WTC11 (cell line): ENCODE measurements at regions not wholly inside any gene's neighbourhood (a gene's known extent, or its start where the extent isn't known, plus 50 kb on each side); places are given as distances from the start of the nearest gene placed in this dataset.

ENCODE experiments used
- ATAC-seq: fragments of 200-7000 bp; cut with Tn5 transposase; 2 replicates; pipeline ENCODE4 v1.10.0; 2021; ENCODE audit warnings: mild to moderate bottlenecking, moderate library complexity
- CTCF ChIA-PET: fragments of 300-600 bp; sonication (Branson Sonifier 250); formaldehyde crosslinking; loops from one replicate; lab custom pipeline; 2021; ENCODE audit warnings: antibody characterized with exemption; lab: Charles Lee
- POLR2A ChIA-PET: fragments of 350-600 bp; sonication (Branson Sonifier 250); formaldehyde crosslinking; loops from one replicate; lab custom pipeline; 2021; ENCODE audit warnings: antibody characterized with exemption; lab: Charles Lee
- DNase-seq: peaks from one replicate; pipeline ENCODE4 v3.0.0; 2021; ENCODE audit warnings: low spot score
- H3K27ac Mint-ChIP-seq: 2 replicates; pipeline ENCODE4 v1.8.0; 2021; ENCODE audit warnings: mixed read lengths
- H3K27me3 Mint-ChIP-seq: 2 replicates; pipeline ENCODE4 v1.8.0; 2021; ENCODE audit warnings: low read depth, mild to moderate bottlenecking, moderate library complexity, mixed read lengths
- H3K36me3 Mint-ChIP-seq: 2 replicates; pipeline ENCODE4 v1.8.0; 2021; ENCODE audit warnings: mixed read lengths
- H3K4me1 Mint-ChIP-seq: 2 replicates; pipeline ENCODE4 v1.8.0; 2022; ENCODE audit warnings: mixed read lengths
- H3K4me3 Mint-ChIP-seq: 2 replicates; pipeline ENCODE4 v1.8.0; 2021; ENCODE audit warnings: mild to moderate bottlenecking, moderate library complexity, mixed read lengths
- H3K9me3 Mint-ChIP-seq: 2 replicates; pipeline ENCODE4 v1.8.0; 2021; ENCODE audit warnings: mixed read lengths
- ATF1 ChIP-seq: sonication (generic); formaldehyde crosslinking; IDR thresholded peaks from 2 replicates; pipeline ENCODE4 v1.8.1; 2023; ENCODE audit warnings: mild to moderate bottlenecking, moderate library complexity, missing genetic modification reagents
- CREB1 ChIP-seq: sonication (generic); formaldehyde crosslinking; IDR thresholded peaks from 2 replicates; pipeline ENCODE4 v1.8.0; 2023; ENCODE audit warnings: mild to moderate bottlenecking, missing genetic modification reagents
- FOXJ3 ChIP-seq: sonication (generic); formaldehyde crosslinking; IDR thresholded peaks from 2 replicates; pipeline ENCODE4 v1.9.0; 2021; ENCODE audit warnings: missing genetic modification reagents, mild to moderate bottlenecking, borderline replicate concordance
- FOXK1 ChIP-seq: sonication (generic); formaldehyde crosslinking; IDR thresholded peaks from 2 replicates; pipeline ENCODE4 v1.8.0; 2022; ENCODE audit warnings: mild to moderate bottlenecking, moderate library complexity, missing genetic modification reagents
- FOXP1 ChIP-seq: sonication (generic); formaldehyde crosslinking; IDR thresholded peaks from 2 replicates; pipeline ENCODE4 v1.8.0; 2022; ENCODE audit warnings: missing genetic modification reagents, mild to moderate bottlenecking, moderate library complexity, borderline replicate concordance
- GABPB1 ChIP-seq: sonication (generic); formaldehyde crosslinking; IDR thresholded peaks from 2 replicates; pipeline ENCODE4 v1.8.1; 2023; ENCODE audit warnings: mild to moderate bottlenecking, missing genetic modification reagents
- IRF2 ChIP-seq: sonication (generic); formaldehyde crosslinking; IDR thresholded peaks from 2 replicates; pipeline ENCODE4 v1.8.0; 2022; ENCODE audit warnings: low read depth, missing genetic modification reagents, borderline replicate concordance
- MXD4 ChIP-seq: fragments of 250-450 bp; sonication (Bioruptor Pico); IDR thresholded peaks from 2 replicates; pipeline ENCODE4 v1.8.0; 2021; ENCODE audit warnings: mild to moderate bottlenecking, moderate library complexity, borderline replicate concordance
- MYBL2 ChIP-seq: sonication (generic); formaldehyde crosslinking; IDR thresholded peaks from 2 replicates; pipeline ENCODE4 v1.8.1; 2023; ENCODE audit warnings: mild to moderate bottlenecking, moderate library complexity, missing genetic modification reagents
- NFE2L1 ChIP-seq: sonication (generic); formaldehyde crosslinking; IDR thresholded peaks from 2 replicates; pipeline ENCODE4 v1.8.1; 2023; ENCODE audit warnings: missing genetic modification reagents
- NFYB ChIP-seq: sonication (generic); formaldehyde crosslinking; conservative IDR thresholded peaks from 2 replicates; pipeline ENCODE4 v1.8.0; 2022; ENCODE audit warnings: low read depth, missing genetic modification reagents
- PRRX2 ChIP-seq: fragments of 250-450 bp; sonication (Bioruptor Pico); IDR thresholded peaks from 2 replicates; pipeline ENCODE4 v1.8.0; 2021; ENCODE audit warnings: mild to moderate bottlenecking
- SOX15 ChIP-seq: fragments of 250-450 bp; sonication (Bioruptor Pico); IDR thresholded peaks from 2 replicates; pipeline ENCODE4 v1.9.0; 2021; ENCODE audit warnings: mild to moderate bottlenecking
- TEAD4 ChIP-seq: sonication (generic); formaldehyde crosslinking; IDR thresholded peaks from 2 replicates; pipeline ENCODE4 v1.8.0; 2022; ENCODE audit warnings: mild to moderate bottlenecking, missing genetic modification reagents
- ZNF396 ChIP-seq: fragments of 250-450 bp; sonication (Bioruptor Pico); IDR thresholded peaks from 2 replicates; pipeline ENCODE4 v1.8.0; 2021; ENCODE audit warnings: mild to moderate bottlenecking, moderate library complexity, borderline replicate concordance
- ZNF416 ChIP-seq: fragments of 250-450 bp; sonication (Bioruptor Pico); IDR thresholded peaks from 2 replicates; pipeline ENCODE4 v1.9.0; 2021; ENCODE audit warnings: mild to moderate bottlenecking, inconsistent platforms
- ZNF423 ChIP-seq: fragments of 250-450 bp; sonication (Bioruptor Pico); IDR thresholded peaks from 2 replicates; pipeline ENCODE4 v2.1.2; 2022; ENCODE audit warnings: mild to moderate bottlenecking, moderate library complexity
- TF ChIP-seq, protein P1 (sequence below): sonication (generic); formaldehyde crosslinking; IDR thresholded peaks from 2 replicates; pipeline ENCODE4 v1.8.1; 2022; ENCODE audit warnings: mild to moderate bottlenecking, moderate library complexity, missing genetic modification reagents
- TF ChIP-seq, protein P2 (sequence below): sonication (generic); formaldehyde crosslinking; IDR thresholded peaks from 2 replicates; pipeline ENCODE4 v1.8.0; 2023; ENCODE audit warnings: mild to moderate bottlenecking, missing genetic modification reagents
- TF ChIP-seq, protein P3 (sequence below): sonication (generic); formaldehyde crosslinking; IDR thresholded peaks from 2 replicates; pipeline ENCODE4 v1.8.1; 2022; ENCODE audit warnings: missing genetic modification reagents, borderline replicate concordance
- TF ChIP-seq, protein P4 (sequence below): sonication (generic); formaldehyde crosslinking; IDR thresholded peaks from 2 replicates; pipeline ENCODE4 v1.8.1; 2022; ENCODE audit warnings: mild to moderate bottlenecking, missing genetic modification reagents, moderate library complexity, borderline replicate concordance
- TF ChIP-seq, protein P5 (sequence below): sonication (generic); formaldehyde crosslinking; IDR thresholded peaks from 2 replicates; pipeline ENCODE4 v1.8.1; 2023; ENCODE audit warnings: mild to moderate bottlenecking, missing genetic modification reagents, moderate library complexity

DNA sequence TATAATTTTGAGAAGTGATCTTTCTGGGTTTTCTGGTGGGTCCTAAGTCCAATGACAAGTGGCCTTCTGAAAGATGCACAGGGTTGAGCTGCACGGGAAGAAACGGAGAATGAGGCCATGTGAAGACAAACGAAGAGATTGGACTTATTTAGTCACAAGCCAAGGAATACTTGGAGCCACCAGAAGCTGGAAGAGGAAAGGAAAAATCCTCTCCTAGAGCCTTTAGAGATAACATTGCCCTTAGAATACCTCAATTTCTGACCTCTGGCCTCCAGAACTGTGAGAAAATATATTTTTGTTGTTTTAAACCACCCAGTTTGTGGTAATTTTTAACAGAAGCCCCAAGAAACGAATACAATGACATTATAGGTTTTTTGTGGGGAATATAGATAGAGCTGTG is 360.5 kb upstream of the TARS1 start:
- H3K4me1 Mint-ChIP-seq: peaks cover 8% of the 10 kb centered on the region; the same call in 1 of the 2 replicates
- no peak overlapping the region for H3K4me3 Mint-ChIP-seq
- H3K9me3 Mint-ChIP-seq: peaks cover 19% of the 10 kb centered on the region
- H3K27me3 Mint-ChIP-seq: peaks cover 5% of the 10 kb centered on the region; the same call in 1 of the 2 replicates
- ATAC-seq (no peak), DNase-seq (no peak)
- POLR2A ChIA-PET: no interaction called here
- TF ChIP-seq ZNF396 (CRISPR knock-in tag): no peak
- no peak for TF ChIP-seq FOXP1 (CRISPR knock-in tag)
- H3K36me3 Mint-ChIP-seq: peaks cover 5% of the 10 kb centered on the region; the same call in 1 of the 2 replicates
- H3K27ac Mint-ChIP-seq: no peak overlapping the region
- CTCF ChIA-PET: no interaction called here

DNA sequence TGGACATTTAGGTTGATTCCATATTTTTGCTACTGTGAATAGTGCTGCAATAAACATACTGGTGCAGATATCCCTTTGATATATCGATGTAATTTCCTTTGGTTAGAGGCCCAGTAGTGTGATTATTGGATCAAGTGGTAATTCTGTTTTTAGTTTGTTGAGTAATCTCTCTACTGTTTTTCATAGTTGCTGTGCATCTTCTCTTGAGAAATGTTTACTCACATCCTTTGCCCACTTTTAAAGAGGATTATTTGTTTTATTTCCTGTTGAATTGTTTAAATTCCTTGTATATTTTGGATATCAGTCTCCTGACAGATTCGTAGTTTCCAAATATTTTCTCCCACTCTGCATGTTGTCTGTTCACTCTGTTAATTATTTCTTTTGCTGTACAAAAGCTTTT is 352.6 kb upstream of the TARS1 start:
- DNase-seq: no peak
- peaks cover 9% of the 10 kb centered on the region for H3K4me1 Mint-ChIP-seq
- H3K9me3 Mint-ChIP-seq: peaks cover 12% of the 10 kb centered on the region
- POLR2A ChIA-PET: no interaction called here
- no peak overlapping the region for H3K4me3 Mint-ChIP-seq
- TF ChIP-seq IRF2 (CRISPR knock-in tag): no peak
- no peak for TF ChIP-seq NFYB (CRISPR knock-in tag)
- TF ChIP-seq, protein P1, sequence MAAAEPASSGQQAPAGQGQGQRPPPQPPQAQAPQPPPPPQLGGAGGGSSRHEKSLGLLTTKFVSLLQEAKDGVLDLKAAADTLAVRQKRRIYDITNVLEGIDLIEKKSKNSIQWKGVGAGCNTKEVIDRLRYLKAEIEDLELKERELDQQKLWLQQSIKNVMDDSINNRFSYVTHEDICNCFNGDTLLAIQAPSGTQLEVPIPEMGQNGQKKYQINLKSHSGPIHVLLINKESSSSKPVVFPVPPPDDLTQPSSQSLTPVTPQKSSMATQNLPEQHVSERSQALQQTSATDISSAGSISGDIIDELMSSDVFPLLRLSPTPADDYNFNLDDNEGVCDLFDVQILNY: no peak
- TF ChIP-seq, protein P2, sequence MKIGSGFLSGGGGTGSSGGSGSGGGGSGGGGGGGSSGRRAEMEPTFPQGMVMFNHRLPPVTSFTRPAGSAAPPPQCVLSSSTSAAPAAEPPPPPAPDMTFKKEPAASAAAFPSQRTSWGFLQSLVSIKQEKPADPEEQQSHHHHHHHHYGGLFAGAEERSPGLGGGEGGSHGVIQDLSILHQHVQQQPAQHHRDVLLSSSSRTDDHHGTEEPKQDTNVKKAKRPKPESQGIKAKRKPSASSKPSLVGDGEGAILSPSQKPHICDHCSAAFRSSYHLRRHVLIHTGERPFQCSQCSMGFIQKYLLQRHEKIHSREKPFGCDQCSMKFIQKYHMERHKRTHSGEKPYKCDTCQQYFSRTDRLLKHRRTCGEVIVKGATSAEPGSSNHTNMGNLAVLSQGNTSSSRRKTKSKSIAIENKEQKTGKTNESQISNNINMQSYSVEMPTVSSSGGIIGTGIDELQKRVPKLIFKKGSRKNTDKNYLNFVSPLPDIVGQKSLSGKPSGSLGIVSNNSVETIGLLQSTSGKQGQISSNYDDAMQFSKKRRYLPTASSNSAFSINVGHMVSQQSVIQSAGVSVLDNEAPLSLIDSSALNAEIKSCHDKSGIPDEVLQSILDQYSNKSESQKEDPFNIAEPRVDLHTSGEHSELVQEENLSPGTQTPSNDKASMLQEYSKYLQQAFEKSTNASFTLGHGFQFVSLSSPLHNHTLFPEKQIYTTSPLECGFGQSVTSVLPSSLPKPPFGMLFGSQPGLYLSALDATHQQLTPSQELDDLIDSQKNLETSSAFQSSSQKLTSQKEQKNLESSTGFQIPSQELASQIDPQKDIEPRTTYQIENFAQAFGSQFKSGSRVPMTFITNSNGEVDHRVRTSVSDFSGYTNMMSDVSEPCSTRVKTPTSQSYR (CRISPR knock-in tag): no peak
- TF ChIP-seq, protein P3, sequence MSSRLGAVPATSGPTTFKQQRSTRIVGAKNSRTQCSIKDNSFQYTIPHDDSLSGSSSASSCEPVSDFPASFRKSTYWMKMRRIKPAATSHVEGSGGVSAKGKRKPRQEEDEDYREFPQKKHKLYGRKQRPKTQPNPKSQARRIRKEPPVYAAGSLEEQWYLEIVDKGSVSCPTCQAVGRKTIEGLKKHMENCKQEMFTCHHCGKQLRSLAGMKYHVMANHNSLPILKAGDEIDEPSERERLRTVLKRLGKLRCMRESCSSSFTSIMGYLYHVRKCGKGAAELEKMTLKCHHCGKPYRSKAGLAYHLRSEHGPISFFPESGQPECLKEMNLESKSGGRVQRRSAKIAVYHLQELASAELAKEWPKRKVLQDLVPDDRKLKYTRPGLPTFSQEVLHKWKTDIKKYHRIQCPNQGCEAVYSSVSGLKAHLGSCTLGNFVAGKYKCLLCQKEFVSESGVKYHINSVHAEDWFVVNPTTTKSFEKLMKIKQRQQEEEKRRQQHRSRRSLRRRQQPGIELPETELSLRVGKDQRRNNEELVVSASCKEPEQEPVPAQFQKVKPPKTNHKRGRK (CRISPR knock-in tag): no peak
- TF ChIP-seq MYBL2 (CRISPR knock-in tag): no peak
- TF ChIP-seq NFE2L1 (CRISPR knock-in tag): no peak
- TF ChIP-seq, protein P4, sequence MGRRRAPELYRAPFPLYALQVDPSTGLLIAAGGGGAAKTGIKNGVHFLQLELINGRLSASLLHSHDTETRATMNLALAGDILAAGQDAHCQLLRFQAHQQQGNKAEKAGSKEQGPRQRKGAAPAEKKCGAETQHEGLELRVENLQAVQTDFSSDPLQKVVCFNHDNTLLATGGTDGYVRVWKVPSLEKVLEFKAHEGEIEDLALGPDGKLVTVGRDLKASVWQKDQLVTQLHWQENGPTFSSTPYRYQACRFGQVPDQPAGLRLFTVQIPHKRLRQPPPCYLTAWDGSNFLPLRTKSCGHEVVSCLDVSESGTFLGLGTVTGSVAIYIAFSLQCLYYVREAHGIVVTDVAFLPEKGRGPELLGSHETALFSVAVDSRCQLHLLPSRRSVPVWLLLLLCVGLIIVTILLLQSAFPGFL (CRISPR knock-in tag): no peak
- no peak for TF ChIP-seq FOXK1 (CRISPR knock-in tag)
- TF ChIP-seq GABPB1: no peak
- TF ChIP-seq ATF1 (CRISPR knock-in tag): no peak
- CTCF ChIA-PET: no interaction called here
- ATAC-seq: no peak
- no peak overlapping the region for H3K27ac Mint-ChIP-seq
- peaks cover 5% of the 10 kb centered on the region; the same call in 1 of the 2 replicates for H3K27me3 Mint-ChIP-seq
- no peaks in the 10 kb centered on the region for H3K36me3 Mint-ChIP-seq

DNA sequence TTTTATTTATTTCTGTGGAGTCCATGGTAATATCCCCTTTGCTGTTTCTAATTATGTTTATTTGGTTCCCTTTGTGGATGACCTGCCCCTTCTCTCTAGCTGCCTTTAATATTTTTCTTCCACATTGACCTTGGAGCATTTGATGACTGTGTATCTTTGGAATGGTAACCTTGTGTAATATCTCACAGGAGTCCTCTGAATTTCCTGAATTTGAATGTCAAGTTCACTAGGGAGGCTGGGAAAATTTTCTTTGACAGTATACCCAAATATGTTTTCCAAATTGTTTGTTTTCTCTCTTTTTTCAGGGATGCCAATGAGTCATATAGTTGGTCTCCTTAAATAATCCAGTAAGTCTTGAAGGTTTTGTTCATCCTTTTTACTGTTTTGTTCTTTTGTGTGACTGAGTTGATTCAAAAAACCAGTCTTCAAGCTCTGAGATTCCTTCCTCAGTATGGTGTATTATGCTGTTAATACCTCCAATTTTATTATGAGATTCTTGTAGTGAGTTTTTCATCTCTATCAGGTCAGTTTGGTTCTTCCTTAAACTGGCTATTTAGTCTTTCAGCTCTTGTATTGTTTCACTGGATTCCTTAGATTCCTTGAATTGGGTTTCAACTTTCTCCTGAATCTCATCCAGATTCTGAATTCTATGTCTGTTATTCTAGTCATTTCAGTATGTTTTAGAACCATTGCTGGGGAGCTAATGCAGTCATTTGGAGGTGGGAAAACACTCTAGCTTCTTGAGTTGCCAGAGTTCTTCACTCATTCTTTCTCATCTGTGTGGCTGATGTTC is 349.0 kb upstream of the TARS1 start:
- DNase-seq: no peak
- POLR2A ChIA-PET: no interaction called here
- CTCF ChIA-PET: no interaction called here
- TF ChIP-seq SOX15: no peak
- no peak for TF ChIP-seq ZNF423 (CRISPR knock-in tag)
- TF ChIP-seq CREB1 (CRISPR knock-in tag): no peak
- TF ChIP-seq ZNF416 (CRISPR knock-in tag): no peak
- no peak for TF ChIP-seq NFE2L1 (CRISPR knock-in tag)
- no peak for TF ChIP-seq TEAD4
- TF ChIP-seq MXD4 (CRISPR knock-in tag): no peak
- no peak for TF ChIP-seq MYBL2 (CRISPR knock-in tag)
- TF ChIP-seq ZNF396 (CRISPR knock-in tag): no peak
- TF ChIP-seq, protein P5, sequence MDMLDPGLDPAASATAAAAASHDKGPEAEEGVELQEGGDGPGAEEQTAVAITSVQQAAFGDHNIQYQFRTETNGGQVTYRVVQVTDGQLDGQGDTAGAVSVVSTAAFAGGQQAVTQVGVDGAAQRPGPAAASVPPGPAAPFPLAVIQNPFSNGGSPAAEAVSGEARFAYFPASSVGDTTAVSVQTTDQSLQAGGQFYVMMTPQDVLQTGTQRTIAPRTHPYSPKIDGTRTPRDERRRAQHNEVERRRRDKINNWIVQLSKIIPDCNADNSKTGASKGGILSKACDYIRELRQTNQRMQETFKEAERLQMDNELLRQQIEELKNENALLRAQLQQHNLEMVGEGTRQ (CRISPR knock-in tag): no peak
- no peak for TF ChIP-seq PRRX2 (CRISPR knock-in tag)
- no peak for TF ChIP-seq FOXJ3 (CRISPR knock-in tag)

More for the DNA sequence above, 349.0 kb upstream of the TARS1 start:
- Mint-ChIP-seq H3K27ac (no peak overlapping the region), H3K27me3 (no peaks in the 10 kb centered on the region), H3K4me3 (no peak overlapping the region), H3K9me3 (peaks cover 3% of the 10 kb centered on the region; the same call in 1 of the 2 replicates), H3K4me1 (peaks cover 9% of the 10 kb centered on the region), H3K36me3 (no peaks in the 10 kb centered on the region)
- ATAC-seq: no peak
